Epithelial cell of proximal tubule (primary cell): ENCODE measurements at regions not wholly inside any gene's neighbourhood (a gene's known extent, or its start where the extent isn't known, plus 50 kb on each side); places are given as distances from the start of the nearest gene placed in this dataset.

Source experiments
- DNase-seq: peaks from one replicate; pipeline ENCODE4 v3.0.0-alpha.2; 2011; ENCODE audit warnings: low read depth
- H3K4me3 ChIP-seq: 2 replicates; pipeline ENCODE4 v1.5.1; 2011; ENCODE audit warnings: low read depth, mild to moderate bottlenecking, low read length
- CTCF ChIP-seq: conservative IDR thresholded peaks from 2 replicates; pipeline ENCODE4 v1.5.1; 2012; ENCODE audit warnings: low read depth, mild to moderate bottlenecking, low read length

GRCh38 chr6:137734005-137734874 is 132.8 kb upstream of the TNFAIP3 start:
- no peak for TF ChIP-seq CTCF
- no peak overlapping the region for H3K4me3 ChIP-seq
- DNase-seq, result no peak

- TF ChIP-seq CTCF, result no peak
- DNase-seq, result no peak
- H3K4me3 ChIP-seq, result no peak overlapping the region
Measured at GRCh38 chr6:137734875-137735182, 132.2 kb upstream of the TNFAIP3 start.

GRCh38 chr6:137736048-137736818 is 130.8 kb upstream of the TNFAIP3 start:
- H3K4me3 ChIP-seq, result no peak overlapping the region
- no peak for TF ChIP-seq CTCF
- DNase-seq, result no peak

- H3K4me3 ChIP-seq, result no peak overlapping the region
- DNase-seq, result no peak
- TF ChIP-seq CTCF, result no peak
Measured at GRCh38 chr6:137736911-137737310, 130.1 kb upstream of the TNFAIP3 start.

GRCh38 chr6:137737836-137738596 is 129.0 kb upstream of the TNFAIP3 start:
- peak; percentile 92 for DNase-seq
- no peak overlapping the region for H3K4me3 ChIP-seq
- TF ChIP-seq CTCF, result no peak

GRCh38 chr6:137738931-137739504 is 128.0 kb upstream of the TNFAIP3 start:
- TF ChIP-seq CTCF, result no peak
- no peak overlapping the region for H3K4me3 ChIP-seq
- no peak for DNase-seq
